MG63 (cell line): ENCODE measurements at regions not wholly inside any gene's neighbourhood (a gene's known extent, or its start where the extent isn't known, plus 50 kb on each side); places are given as distances from the start of the nearest gene placed in this dataset.

Source experiments
- DNase-seq: peaks from one replicate; pipeline ENCODE4 v3.0.0-alpha.2; 2020
- H3K27me3 ChIP-seq: fragments of 250-450 bp; sonication (Bioruptor Pico); 2 replicates; pipeline ENCODE4 v1.5.1; 2020; ENCODE audit warnings: mild to moderate bottlenecking, moderate library complexity
- H3K36me3 ChIP-seq: fragments of 250-450 bp; sonication (Bioruptor Pico); 2 replicates; pipeline ENCODE4 v1.5.1; 2020; ENCODE audit warnings: mild to moderate bottlenecking, moderate library complexity
- H3K4me3 ChIP-seq: fragments of 250-450 bp; sonication (Bioruptor Pico); 2 replicates; pipeline ENCODE4 v1.5.1; 2020; ENCODE audit warnings: mild to moderate bottlenecking, moderate library complexity
- H3K9me3 ChIP-seq: fragments of 250-450 bp; sonication (Bioruptor Pico); 2 replicates; pipeline ENCODE4 v1.5.1; 2020; ENCODE audit warnings: mild to moderate bottlenecking, moderate library complexity

DNA sequence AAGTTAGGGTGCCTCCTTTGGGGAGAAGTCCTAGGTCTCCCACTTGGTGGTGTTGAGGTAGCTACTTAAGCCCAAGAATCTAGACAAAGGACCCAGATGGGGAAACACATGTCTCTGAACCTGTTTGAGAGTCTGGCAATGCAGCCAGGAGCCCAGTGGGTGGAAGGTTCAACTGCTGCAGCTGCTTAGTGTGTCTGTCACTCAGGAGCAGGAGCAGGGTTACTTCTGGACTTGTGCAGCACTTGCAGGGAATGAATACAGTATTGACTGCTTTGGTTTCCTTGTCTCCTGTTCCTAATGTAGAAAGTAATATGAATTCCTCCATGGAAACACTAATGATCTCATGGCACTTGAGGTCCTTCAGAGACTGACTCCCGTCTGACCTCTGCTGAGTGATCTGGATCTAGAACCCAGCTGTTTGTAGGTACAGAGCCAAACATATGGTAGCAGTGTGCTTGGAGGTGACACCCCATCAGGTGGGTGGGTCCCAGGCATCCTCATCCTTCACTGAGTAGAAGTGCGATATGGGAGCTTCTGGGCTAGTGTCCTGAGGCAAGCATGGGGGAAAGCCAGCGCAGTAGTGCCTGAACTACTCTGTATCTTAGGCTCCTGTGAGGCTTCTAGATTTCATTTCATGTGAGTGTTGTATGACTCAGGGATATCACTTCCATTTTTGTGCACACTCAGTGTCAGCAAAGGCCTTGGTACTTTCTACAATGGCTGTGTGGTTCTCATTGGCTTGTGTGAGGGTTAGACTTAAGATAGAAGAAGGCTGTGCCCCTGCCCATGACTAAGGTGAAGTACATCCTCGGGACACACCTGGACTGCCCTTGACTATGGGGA lies 85.0 kb upstream of the WDR1 start:
- Histone ChIP-seq H3K27me3 (no peaks in the 10 kb centered on the region), H3K4me3 (no peak overlapping the region), H3K9me3 (no peaks in the 10 kb centered on the region), H3K36me3 (no peaks in the 10 kb centered on the region)
- DNase-seq, result no peak

DNA sequence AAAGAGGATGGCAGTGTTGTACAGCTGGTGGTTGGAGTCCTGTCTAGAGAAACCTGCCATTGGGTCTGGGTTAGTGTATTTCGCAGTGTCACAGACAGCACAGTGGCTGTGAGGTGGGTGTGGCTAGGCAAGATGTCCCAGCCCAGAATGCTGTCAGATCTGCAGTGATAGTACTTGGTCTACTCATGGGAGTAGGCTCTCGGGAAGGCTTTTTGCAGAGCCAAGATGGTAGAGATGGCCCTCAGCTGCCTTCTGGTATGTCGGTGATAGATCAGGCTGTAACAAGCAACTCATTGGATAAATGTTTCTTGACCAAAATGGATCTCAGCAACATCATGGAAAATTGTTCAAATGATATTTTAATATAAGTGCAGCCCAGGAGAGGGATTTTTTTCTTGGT lies 84.3 kb upstream of the WDR1 start:
- H3K4me3 ChIP-seq, result no peak overlapping the region
- H3K36me3 ChIP-seq, result no peaks in the 10 kb centered on the region
- DNase-seq, result no peak
- no peaks in the 10 kb centered on the region for H3K27me3 ChIP-seq
- no peaks in the 10 kb centered on the region for H3K9me3 ChIP-seq

DNA sequence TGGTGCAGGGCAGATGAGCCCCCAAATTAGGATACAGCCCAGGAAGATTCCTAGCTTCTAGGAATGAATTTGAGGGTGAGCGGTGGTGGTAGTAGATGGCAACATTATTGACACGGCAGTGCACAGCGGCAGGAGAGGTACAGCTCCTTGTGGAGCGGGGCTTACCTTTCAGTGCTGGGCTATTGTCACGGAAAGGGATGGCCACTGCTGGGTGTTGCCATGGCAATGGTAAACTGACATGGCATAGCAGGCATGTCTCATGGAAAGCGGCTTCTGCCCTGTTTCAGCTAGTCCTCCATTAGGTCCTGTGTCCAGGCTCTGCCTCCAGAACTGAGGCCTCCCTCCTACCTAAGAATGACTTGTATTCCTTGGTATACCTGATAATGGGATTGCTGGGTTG lies 81.8 kb upstream of the WDR1 start:
- H3K9me3 ChIP-seq, result no peaks in the 10 kb centered on the region
- no peak for DNase-seq
- H3K27me3 ChIP-seq, result no peaks in the 10 kb centered on the region
- H3K4me3 ChIP-seq, result no peak overlapping the region
- no peaks in the 10 kb centered on the region for H3K36me3 ChIP-seq

DNA sequence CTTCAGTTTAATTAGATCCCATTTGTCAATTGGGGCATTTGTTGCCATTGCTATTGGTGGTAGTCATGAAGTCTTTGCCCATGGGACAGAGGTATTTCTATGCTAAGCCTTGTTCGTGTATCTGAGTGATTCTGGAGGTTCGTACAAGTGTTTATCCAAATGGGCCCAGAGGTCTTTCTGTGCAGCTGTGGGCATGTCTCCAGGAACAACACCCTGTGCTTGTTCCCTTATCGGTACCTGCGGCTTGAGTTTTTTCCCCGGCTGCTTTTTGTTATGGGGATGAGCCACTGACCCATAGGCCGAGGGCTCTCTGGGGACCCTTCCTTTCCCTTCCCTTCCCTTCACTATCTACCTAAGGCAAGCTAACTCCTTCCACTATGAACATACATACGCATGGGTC lies 81.4 kb upstream of the WDR1 start:
- no peak overlapping the region for H3K4me3 ChIP-seq
- no peak for DNase-seq
- no peaks in the 10 kb centered on the region for H3K36me3 ChIP-seq
- H3K9me3 ChIP-seq, result no peaks in the 10 kb centered on the region
- H3K27me3 ChIP-seq, result no peaks in the 10 kb centered on the region

DNA sequence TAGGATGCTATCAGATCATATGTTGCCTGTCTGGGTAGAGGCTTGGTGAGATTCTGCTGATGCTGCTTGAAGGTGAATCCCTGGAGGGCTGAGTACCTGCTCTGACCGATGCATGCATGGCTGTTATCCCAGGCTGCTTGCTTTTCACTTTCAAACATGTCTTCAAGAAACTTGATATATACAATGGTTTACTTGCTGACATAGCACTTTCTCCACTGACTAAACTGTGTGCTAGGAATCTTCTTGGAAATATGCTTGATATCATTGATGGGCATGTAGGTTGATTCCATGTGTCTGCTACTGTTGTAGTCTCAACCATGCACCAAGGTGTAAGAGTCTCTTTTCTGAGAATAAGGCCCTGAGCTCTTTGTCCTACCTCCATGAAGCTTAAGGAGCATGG lies 79.6 kb upstream of the WDR1 start:
- H3K9me3 ChIP-seq, result no peaks in the 10 kb centered on the region
- no peak for DNase-seq

DNA sequence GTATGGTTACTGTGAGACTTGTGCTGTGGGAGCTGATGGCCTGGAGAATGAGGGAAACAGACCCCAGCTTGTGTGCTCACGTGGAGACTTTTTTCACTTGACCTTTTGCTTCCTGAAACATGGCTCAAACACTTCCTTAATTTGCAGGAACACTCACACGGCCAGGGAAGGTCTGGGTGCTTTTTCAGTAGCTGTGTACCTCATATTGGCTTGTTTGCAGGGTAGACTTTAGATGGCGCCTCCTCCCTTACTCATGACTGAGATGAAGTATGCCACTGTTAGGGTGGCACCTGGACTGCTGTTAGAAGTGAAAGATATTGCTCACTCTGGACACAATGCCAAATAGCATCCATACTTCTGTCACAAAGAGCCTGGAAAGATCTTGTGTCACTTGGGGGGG lies 75.7 kb upstream of the WDR1 start:
- H3K9me3 ChIP-seq, result no peaks in the 10 kb centered on the region
- H3K4me3 ChIP-seq, result no peak overlapping the region
- H3K27me3 ChIP-seq, result no peaks in the 10 kb centered on the region
- no peak for DNase-seq
- no peaks in the 10 kb centered on the region for H3K36me3 ChIP-seq

More for the DNA sequence above, 79.6 kb upstream of the WDR1 start:
- no peaks in the 10 kb centered on the region for H3K27me3 ChIP-seq
- no peak overlapping the region for H3K4me3 ChIP-seq
- no peaks in the 10 kb centered on the region for H3K36me3 ChIP-seq

DNA sequence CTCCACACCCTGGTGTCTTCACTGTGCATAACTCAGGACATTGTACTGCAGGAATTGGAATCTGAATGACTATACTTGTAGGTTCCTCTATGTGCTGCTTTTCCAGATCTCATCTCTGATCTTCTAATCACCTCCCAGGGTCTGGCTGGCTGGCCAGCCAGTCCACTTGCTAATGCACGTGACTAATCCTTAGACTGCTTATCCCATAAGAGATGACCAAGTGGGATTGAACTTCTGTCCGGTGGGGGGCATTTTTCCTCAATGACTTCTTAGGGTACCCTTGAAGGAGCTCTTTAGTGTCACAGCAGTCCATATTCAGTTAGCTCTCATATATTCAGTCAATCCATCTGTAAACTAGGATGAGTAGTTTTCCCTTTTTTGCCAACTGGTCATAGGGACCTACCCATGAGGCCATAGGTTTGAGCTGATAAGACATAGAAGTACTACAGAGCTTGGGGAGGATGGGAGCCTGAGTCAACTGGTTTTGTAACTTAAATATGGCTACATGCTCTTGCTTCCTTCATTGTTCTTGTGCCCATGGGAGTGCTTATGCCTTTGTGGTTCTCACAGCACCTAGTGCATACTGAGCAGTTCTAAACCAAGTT lies 71.9 kb upstream of the WDR1 start:
- Histone ChIP-seq H3K36me3 (no peaks in the 10 kb centered on the region), H3K9me3 (no peaks in the 10 kb centered on the region), H3K27me3 (no peaks in the 10 kb centered on the region), H3K4me3 (no peak overlapping the region)
- DNase-seq, result no peak

DNA sequence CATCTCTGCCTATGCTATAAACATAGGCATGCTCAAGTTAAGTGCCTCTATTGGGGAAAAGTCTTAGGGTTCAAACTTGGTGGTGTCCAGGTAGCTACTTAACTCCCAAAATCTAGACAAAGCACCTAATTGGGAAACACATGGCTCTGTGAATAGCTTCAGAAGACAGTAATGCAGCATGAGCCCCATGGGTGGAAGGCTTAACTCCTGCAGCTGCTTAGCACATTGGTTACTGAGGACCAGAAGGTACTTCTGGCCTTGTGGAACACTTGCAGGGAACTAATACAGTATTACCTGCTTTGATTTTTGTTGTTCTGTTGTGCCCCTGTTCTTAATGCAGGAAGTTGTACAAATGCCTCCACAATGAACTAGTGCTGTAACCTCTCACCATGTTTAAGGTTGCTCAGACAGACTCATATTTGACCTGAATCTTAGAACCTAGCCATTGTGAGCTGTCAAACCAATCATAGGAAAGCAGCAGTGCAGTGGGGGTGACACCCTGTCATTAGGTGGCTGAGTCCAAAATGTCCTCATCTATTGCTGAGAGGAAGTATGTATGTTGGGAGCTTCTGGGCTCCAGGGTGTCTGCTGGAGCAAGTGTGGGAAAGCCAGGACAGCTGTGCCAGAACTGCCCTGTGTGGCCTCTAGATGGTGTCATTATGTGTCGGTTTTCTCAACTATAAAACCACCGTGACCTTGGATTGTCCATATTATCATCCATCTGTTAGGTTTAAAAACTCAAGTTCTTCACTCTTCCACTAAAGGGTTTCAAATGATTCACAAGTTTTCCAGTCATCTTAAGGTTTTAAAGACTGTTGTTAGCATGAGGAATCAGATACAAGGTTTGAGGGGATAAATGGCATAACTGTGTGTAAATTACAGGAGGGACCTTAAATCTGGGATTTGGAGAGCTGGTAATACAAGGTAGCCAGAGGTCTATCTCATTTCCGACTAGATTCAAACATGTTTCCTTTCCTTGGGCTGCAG lies 69.9 kb upstream of the WDR1 start:
- Histone ChIP-seq H3K9me3 (no peaks in the 10 kb centered on the region), H3K36me3 (no peaks in the 10 kb centered on the region), H3K4me3 (no peak overlapping the region), H3K27me3 (no peaks in the 10 kb centered on the region)
- no peak for DNase-seq

DNA sequence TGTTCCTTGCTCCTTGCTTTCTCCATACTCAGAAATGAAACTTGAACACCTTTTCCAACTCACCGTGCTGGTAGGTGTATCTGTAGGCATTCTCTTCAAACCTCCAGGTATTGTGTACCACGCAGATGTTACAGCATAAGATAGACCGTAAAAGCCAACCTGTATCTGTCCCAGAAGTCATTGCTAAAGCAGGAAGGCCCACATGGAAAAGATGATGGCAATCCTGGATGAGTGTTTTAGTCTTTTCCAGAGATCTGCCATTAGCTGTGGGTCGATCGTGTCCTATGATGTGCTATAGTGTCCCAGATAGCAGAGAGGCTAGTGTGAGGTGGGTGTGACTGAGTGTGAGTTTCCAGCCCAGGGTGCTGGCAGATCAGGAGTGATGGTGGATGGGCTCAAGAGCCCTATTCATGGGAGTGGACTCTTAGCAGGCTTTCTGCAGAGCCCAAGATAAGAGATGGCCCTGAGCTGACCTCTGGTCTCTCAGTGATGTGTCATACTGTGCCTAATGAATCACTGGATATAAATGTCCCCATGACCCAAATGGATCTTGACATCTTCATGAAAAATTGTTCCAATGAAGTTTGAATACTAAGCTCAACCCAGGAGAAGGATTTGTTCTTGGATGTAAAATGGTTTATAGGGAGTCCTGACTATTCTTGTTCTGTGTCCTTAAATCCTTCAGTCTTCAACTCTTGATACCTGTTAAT lies 69.1 kb upstream of the WDR1 start:
- DNase-seq, result no peak
- Histone ChIP-seq H3K9me3 (no peaks in the 10 kb centered on the region), H3K27me3 (no peaks in the 10 kb centered on the region), H3K36me3 (no peaks in the 10 kb centered on the region), H3K4me3 (no peak overlapping the region)

DNA sequence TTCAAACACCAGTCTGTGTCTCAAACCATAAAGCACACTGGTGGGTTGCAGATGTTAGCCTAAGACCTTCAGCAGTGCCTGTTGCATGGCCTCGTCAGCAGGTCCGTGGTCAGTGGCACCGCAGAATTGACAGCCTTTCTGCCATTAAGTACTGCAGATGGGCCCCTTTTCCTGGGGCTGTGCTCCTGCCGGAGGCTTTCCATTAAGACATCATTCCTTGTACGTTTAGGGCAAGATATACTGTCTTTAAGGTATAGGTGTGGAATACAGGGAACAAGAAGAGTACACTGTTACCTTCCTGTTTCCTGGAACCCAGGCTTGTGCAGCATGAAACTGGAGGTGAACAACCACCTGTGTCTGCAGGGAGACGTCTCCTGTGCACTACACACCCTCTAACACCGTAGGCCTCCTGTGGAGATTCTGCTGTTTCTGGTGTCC lies 67.9 kb upstream of the WDR1 start:
- H3K36me3 ChIP-seq, result no peaks in the 10 kb centered on the region
- H3K4me3 ChIP-seq, result no peak overlapping the region
- no peaks in the 10 kb centered on the region for H3K27me3 ChIP-seq
- H3K9me3 ChIP-seq, result no peaks in the 10 kb centered on the region
- no peak for DNase-seq

DNA sequence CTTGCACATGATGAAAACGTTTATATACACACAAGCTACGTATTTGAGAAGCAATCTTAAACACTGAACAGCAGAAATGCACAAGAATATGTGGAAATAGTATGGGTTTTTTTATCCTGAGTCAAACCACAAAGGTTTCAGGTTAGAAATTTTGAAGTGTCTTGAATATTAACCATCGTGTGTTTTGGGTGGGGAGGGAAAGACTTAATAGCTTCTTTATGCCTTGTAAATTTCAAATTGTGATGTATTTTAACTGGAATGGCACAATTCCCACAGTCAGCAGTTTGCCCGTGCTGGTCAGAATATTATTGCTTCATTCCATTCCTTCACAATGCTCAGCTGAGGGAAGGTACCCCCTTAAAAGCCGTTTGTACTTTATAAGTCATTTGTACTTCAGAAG lies 67.4 kb upstream of the WDR1 start:
- Histone ChIP-seq H3K4me3 (no peak overlapping the region), H3K36me3 (no peaks in the 10 kb centered on the region), H3K27me3 (no peaks in the 10 kb centered on the region), H3K9me3 (no peaks in the 10 kb centered on the region)
- no peak for DNase-seq

DNA sequence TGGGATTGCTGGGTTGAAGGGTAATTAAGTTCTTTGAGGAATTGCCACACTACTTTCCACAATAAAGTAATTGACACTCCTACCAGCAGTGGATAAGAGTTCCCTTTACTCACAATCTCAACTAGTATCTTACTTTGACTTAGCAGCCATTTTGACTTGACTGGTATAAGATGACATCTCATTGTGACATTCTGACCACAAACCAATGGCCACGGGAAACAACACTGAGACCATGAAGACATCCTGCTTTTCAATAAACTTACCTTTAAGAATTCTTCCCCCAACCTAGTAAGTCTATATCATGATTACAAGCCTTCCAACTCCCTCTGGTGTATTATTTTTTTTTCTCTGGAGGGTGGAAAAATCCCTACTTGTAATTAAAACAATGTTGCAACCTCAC lies 66.9 kb upstream of the WDR1 start:
- no peak for DNase-seq
- H3K27me3 ChIP-seq, result no peaks in the 10 kb centered on the region
- H3K4me3 ChIP-seq, result no peak overlapping the region
- no peaks in the 10 kb centered on the region for H3K9me3 ChIP-seq
- no peaks in the 10 kb centered on the region for H3K36me3 ChIP-seq

DNA sequence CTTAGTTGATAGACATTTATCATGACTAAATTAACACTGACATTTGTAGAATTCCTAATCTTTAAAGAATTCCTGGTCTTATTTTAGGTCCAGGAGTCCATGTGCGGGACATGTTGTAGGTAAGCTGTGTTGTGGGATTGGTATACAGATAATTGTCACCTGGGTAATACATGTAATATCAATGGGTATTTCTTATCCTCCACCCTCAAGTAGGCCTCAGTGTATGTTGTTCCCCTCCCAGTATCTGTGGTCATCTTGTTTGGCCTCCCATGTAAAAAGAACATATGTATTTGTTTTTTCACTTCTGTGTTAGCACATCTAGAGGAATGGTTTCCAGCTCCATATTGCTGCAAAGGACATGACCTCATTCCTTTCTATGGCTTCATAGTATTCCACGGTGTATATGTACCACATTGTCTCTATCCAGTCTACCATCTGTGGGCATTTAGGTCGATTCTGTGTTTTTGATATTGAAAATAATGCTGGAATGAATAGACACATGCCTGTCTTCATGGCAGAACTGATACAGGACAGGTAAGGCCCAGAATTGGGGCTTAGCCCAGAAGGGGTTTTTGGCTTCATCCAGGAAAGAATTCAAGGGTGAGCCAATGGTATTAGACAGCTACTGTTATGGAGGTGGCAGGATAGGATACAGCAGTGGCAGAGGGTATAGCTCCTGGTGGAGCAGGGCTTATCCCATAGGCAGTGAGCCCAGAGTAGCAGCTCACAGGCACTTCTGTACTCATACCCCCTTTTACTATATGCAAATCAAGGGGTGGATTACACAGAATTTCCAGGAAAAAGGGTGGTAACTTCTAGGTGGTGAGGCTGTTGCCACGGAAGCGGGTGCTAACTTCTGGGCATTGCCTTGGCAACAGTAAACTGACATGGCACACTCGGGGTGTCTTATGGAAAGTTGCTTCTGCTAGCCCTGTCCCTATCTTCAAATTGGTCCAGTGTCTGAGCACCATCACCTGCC lies 66.1 kb upstream of the WDR1 start:
- Histone ChIP-seq H3K27me3 (no peaks in the 10 kb centered on the region), H3K9me3 (no peaks in the 10 kb centered on the region), H3K4me3 (no peak overlapping the region), H3K36me3 (no peaks in the 10 kb centered on the region)
- DNase-seq, result no peak

DNA sequence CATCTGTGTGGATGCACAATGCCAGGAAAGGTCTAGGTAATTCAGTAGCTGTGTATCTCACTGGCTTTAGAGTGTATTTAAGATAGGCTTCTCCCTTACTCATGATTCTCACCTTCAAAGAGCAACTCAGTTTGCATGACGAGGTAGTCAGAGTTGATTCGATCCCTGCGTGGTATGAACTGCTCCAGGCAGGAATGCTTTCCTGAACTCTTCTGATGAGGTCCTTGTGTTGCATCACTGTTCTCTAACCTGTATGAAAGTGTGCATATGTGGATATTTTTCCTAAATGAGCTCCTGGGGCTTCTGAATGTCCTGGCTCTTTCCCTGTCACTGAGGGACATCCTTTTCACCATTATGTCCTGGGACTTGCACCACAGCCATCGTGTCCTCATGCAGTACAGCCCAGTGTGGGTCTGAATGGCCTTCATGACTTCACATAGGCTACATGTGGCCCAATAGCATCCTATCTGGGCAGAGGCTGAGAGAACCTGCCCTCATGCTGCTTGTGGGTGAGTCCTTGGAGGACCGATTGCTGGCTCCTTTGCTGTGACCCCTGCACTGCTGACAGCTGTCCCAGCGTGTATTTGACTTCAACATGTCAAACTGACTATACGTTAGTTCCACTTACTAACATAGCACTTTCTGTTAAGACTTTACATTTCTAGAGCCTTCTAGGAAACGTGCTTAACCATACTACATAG lies 65.3 kb upstream of the WDR1 start:
- no peak for DNase-seq
- Histone ChIP-seq H3K9me3 (no peaks in the 10 kb centered on the region), H3K27me3 (no peaks in the 10 kb centered on the region), H3K36me3 (no peaks in the 10 kb centered on the region), H3K4me3 (no peak overlapping the region)
